GM12878 (cell line): ENCODE measurements at regions not wholly inside any gene's neighbourhood (a gene's known extent, or its start where the extent isn't known, plus 50 kb on each side); places are given as distances from the start of the nearest gene placed in this dataset.
A peak's percentile ranks its signal among the peaks of the same experiment; 100 is the strongest.

Source experiments
- ATAC-seq: fragments of 200-7000 bp; cut with Tn5 transposase; 3 replicates; pipeline ENCODE4 v1.9.1; 2020; ENCODE audit warnings: mild to moderate bottlenecking, moderate library complexity
- BruUV-seq: library from RNA; stranded (reverse); fragments of 400-500 nt; replicated peaks from 2 replicates; lab custom pipeline; 2021; lab: Mats Ljungman, UMichigan
- CTCF ChIA-PET: fragments of 300-600 bp; sonication (Branson Sonifier 250); formaldehyde crosslinking; extraction: SDS; loops from one replicate; lab custom pipeline; 2021; ENCODE audit warnings: inconsistent platforms; lab: Yijun Ruan, JAX
- POLR2A ChIA-PET: fragments of 350-600 bp; formaldehyde crosslinking; extraction: SDS; loops from one replicate; lab custom pipeline; 2021; ENCODE audit warnings: inconsistent platforms; lab: Charles Lee
- RAD21 ChIA-PET: fragments of 300-600 bp; sonication (Branson Sonifier 250); formaldehyde crosslinking; loops from one replicate; lab custom pipeline; 2023; ENCODE audit warnings: antibody characterized with exemption; ENCODE audit not compliant: unreplicated experiment; lab: Charles Lee
- SMC1A ChIA-PET: fragments of 300-600 bp; sonication (Branson Sonifier 250); formaldehyde crosslinking; loops from one replicate; lab custom pipeline; 2023; ENCODE audit not compliant: unreplicated experiment, uncharacterized antibody; lab: Charles Lee
- DNase-seq: peaks from one replicate; pipeline ENCODE4 v3.0.0-alpha.2; 2011; ENCODE audit warnings: low read depth, low spot score
- FAIRE-seq: peaks from 3 replicates; lab custom pipeline; 2011; peaks lifted over from hg19 to GRCh38; lab: Jason Lieb, UNC
- H2AFZ ChIP-seq: 2 replicates; pipeline ENCODE4 v1.6.0; 2011; ENCODE audit warnings: low read depth, low read length, control low read depth; ENCODE audit not compliant: control insufficient read depth
- H3K27ac ChIP-seq: 2 replicates; pipeline ENCODE4 v1.5.1; 2011; ENCODE audit warnings: control low read depth; ENCODE audit not compliant: control insufficient read depth, insufficient read depth
- H3K27me3 ChIP-seq, 2 experiments: replicated peaks in 1 of 2; 2 replicates each; pipeline versions ENCODE4 v1.6.0 to v1.6.1; 2011; ENCODE audit warnings: low read length in 1 of 2; ENCODE audit not compliant: control insufficient read depth in 2 of 2, insufficient read depth in 2 of 2
- H3K36me3 ChIP-seq, 2 experiments: 2 replicates each; pipeline ENCODE4 v1.5.1; 2011; ENCODE audit warnings: low read length in 1 of 2; ENCODE audit not compliant: control insufficient read depth in 2 of 2, insufficient read depth in 2 of 2
- H3K4me1 ChIP-seq: 2 replicates; pipeline ENCODE4 v1.6.1; 2011; ENCODE audit warnings: mild to moderate bottlenecking, low read length, moderate library complexity, mixed read lengths; ENCODE audit not compliant: control insufficient read depth, insufficient read depth
- H3K4me2 ChIP-seq: 2 replicates; pipeline ENCODE4 v1.6.0; 2011; ENCODE audit warnings: control low read depth; ENCODE audit not compliant: control insufficient read depth, insufficient read depth
- H3K4me3 ChIP-seq: fragments of 200-600 bp; sonication (generic); 2 replicates; pipeline ENCODE4 v1.5.1; 2016
- H3K79me2 ChIP-seq: 2 replicates; pipeline ENCODE4 v1.6.0; 2011; ENCODE audit warnings: low read length; ENCODE audit not compliant: control insufficient read depth, insufficient read depth
- H3K9ac ChIP-seq: 2 replicates; pipeline ENCODE4 v1.8.0; 2011; ENCODE audit warnings: low read length, control low read depth, mixed read lengths; ENCODE audit not compliant: control insufficient read depth, insufficient read depth
- H3K9me3 ChIP-seq: replicated peaks from 3 replicates; pipeline ENCODE4 v1.5.1; 2011; ENCODE audit warnings: mild to moderate bottlenecking, low read length; ENCODE audit not compliant: control insufficient read depth, insufficient read depth
- H4K20me1 ChIP-seq: 2 replicates; pipeline ENCODE4 v1.6.0; 2011; ENCODE audit not compliant: control insufficient read depth, insufficient read depth
- BACH1 ChIP-seq: fragments of 450-650 bp; IDR thresholded peaks from 2 replicates; pipeline ENCODE4 v1.6.1; 2017; ENCODE audit warnings: mild to moderate bottlenecking, borderline replicate concordance
- LARP7 ChIP-seq: fragments of 450-650 bp; IDR thresholded peaks from 2 replicates; pipeline ENCODE4 v1.6.1; 2017; ENCODE audit warnings: mild to moderate bottlenecking
- MYB ChIP-seq: fragments of 150-350 bp; IDR thresholded peaks from 2 replicates; pipeline ENCODE4 v1.6.1; 2014; ENCODE audit warnings: mild to moderate bottlenecking, low read depth, low read length, borderline replicate concordance
- RELB ChIP-seq: fragments of 450-650 bp; IDR thresholded peaks from 2 replicates; pipeline ENCODE4 v1.6.1; 2017; ENCODE audit warnings: low read depth, mild to moderate bottlenecking, moderate library complexity
- REST ChIP-seq: IDR thresholded peaks from 2 replicates; pipeline ENCODE4 v1.6.1; 2012; ENCODE audit warnings: mild to moderate bottlenecking, low read depth, low read length
- SRF ChIP-seq, 2 experiments: IDR thresholded peaks; 2 replicates each; pipeline ENCODE4 v1.6.1; 2011; ENCODE audit warnings: low read depth in 2 of 2, low read length in 2 of 2, mild to moderate bottlenecking in 1 of 2, moderate library complexity in 1 of 2
- SUZ12 ChIP-seq: fragments of 200-600 bp; sonication (generic); IDR thresholded peaks from one replicate; pipeline ENCODE4 v1.6.1; 2018; ENCODE audit warnings: antibody characterized with exemption, mild to moderate bottlenecking; ENCODE audit not compliant: unreplicated experiment
- ZNF592 ChIP-seq: fragments of 450-650 bp; IDR thresholded peaks from 2 replicates; pipeline ENCODE4 v1.6.1; 2017; ENCODE audit warnings: mild to moderate bottlenecking, moderate library complexity
- WGBS: methylation state at CpG from one replicate; pipeline ENCODE4 v1.1.6; 2016; ENCODE audit warnings: low lambda C conversion rate; ENCODE audit not compliant: insufficient replicate concordance, insufficient coverage; ENCODE audit errors: missing lambda C conversion rate; 5-methylcytosine and 5-hydroxymethylcytosine counted together
- in situ Hi-C: fragments of 300-500 bp; cut with MboI; formaldehyde crosslinking; loops from 9 replicates; pipeline ENCODE4 v1.14.3; 2018; ENCODE audit warnings: mixed read lengths
- intact Hi-C: fragments of 100-400 bp; cut with micrococcal nuclease; formaldehyde crosslinking; loops from one replicate; pipeline ENCODE4 v1.14.2; 2022; ENCODE audit not compliant: unreplicated experiment
- TF ChIP-seq, protein P1 (sequence below): fragments of 450-650 bp; IDR thresholded peaks from 2 replicates; pipeline ENCODE4 v1.6.1; 2017; ENCODE audit warnings: mild to moderate bottlenecking, moderate library complexity

- Histone ChIP-seq H3K4me2 (no peak overlapping the region), H3K27me3 (no peaks in the 10 kb centered on the region), H3K9me3 (no peaks in the 10 kb centered on the region), H4K20me1 (no peaks in the 10 kb centered on the region), H3K4me3 (no peak overlapping the region), H3K9ac (no peak overlapping the region), H3K27ac (no peak overlapping the region), H3K4me1 (no peaks in the 10 kb centered on the region), H3K79me2 (no peaks in the 10 kb centered on the region), H3K36me3 (no peaks in the 10 kb centered on the region), H2AFZ (no peak overlapping the region)
- FAIRE-seq (peak; percentile 7), ATAC-seq (peak; percentile 96), DNase-seq (peak; percentile 9)
- ChIA-PET POLR2A (no interaction called here), SMC1A (interaction anchor here (1.7 to 2.2 kb wide), 2 partner anchors 29 to 106 kb away, joined by 3 to 4 read pairs; no protein-coding TSS in a partner anchor), RAD21 (interaction anchor here (1.6 kb wide), 1 partner anchor 46 kb away, joined by 4 read pairs; no protein-coding TSS in a partner anchor), CTCF (interaction anchor here (0.6 kb wide), 1 partner anchor 14 kb away, joined by 3 read pairs; no protein-coding TSS in a partner anchor)
- WGBS = 10% methylated on average over 6 of the region's 6 CpGs
- in situ Hi-C loops = no loop called here
- no TSS peak for BruUV-seq
- intact Hi-C loops = no loop called here
- TF ChIP-seq MYB (no peak), REST (no peak), BACH1 (no peak), LARP7 (no peak), SRF (IDR thresholded peaks at IDR 0.05; ENCODE audit: low read depth in 2 of 2, low read length in 2 of 2) (no peak), SUZ12 (no peak), ZNF592 (no peak), RELB (no peak)
- TF ChIP-seq, protein P1, sequence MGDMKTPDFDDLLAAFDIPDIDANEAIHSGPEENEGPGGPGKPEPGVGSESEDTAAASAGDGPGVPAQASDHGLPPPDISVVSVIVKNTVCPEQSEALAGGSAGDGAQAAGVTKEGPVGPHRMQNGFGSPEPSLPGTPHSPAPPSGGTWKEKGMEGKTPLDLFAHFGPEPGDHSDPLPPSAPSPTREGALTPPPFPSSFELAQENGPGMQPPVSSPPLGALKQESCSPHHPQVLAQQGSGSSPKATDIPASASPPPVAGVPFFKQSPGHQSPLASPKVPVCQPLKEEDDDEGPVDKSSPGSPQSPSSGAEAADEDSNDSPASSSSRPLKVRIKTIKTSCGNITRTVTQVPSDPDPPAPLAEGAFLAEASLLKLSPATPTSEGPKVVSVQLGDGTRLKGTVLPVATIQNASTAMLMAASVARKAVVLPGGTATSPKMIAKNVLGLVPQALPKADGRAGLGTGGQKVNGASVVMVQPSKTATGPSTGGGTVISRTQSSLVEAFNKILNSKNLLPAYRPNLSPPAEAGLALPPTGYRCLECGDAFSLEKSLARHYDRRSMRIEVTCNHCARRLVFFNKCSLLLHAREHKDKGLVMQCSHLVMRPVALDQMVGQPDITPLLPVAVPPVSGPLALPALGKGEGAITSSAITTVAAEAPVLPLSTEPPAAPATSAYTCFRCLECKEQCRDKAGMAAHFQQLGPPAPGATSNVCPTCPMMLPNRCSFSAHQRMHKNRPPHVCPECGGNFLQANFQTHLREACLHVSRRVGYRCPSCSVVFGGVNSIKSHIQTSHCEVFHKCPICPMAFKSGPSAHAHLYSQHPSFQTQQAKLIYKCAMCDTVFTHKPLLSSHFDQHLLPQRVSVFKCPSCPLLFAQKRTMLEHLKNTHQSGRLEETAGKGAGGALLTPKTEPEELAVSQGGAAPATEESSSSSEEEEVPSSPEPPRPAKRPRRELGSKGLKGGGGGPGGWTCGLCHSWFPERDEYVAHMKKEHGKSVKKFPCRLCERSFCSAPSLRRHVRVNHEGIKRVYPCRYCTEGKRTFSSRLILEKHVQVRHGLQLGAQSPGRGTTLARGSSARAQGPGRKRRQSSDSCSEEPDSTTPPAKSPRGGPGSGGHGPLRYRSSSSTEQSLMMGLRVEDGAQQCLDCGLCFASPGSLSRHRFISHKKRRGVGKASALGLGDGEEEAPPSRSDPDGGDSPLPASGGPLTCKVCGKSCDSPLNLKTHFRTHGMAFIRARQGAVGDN = no peak
These were observed 113.7 kb upstream of the LOC128125822 start for GRCh38 chr6:63458480-63459115.
